IPS DF 6.9 (cell line): ENCODE measurements at regions not wholly inside any gene's neighbourhood (a gene's known extent, or its start where the extent isn't known, plus 50 kb on each side); places are given as distances from the start of the nearest gene placed in this dataset.
"Not testable (repeated sequence)": the region's sequence is repeated elsewhere in the genome, so short reads cannot be mapped to it uniquely, and the experiment has no call there.

Experiments used
- DNase-seq: peaks from one replicate; pipeline ENCODE4 v3.0.0-alpha.2; 2013; ENCODE audit warnings: low read depth, low spot score
- H3K27ac ChIP-seq: one replicate; pipeline ENCODE4 v1.5.1; 2013; ENCODE audit warnings: low read length, control low read depth
- H3K27me3 ChIP-seq: 2 replicates; pipeline ENCODE4 v1.6.1; 2013; ENCODE audit warnings: mild to moderate bottlenecking, low read length; ENCODE audit not compliant: control insufficient read depth, insufficient read depth
- H3K36me3 ChIP-seq: 2 replicates; pipeline ENCODE4 v1.6.1; 2013; ENCODE audit warnings: low read length; ENCODE audit not compliant: control insufficient read depth, insufficient read depth
- H3K4me1 ChIP-seq: 2 replicates; pipeline ENCODE4 v1.6.1; 2013; ENCODE audit warnings: low read length; ENCODE audit not compliant: control insufficient read depth, insufficient read depth
- H3K4me3 ChIP-seq: 2 replicates; pipeline ENCODE4 v1.5.1; 2013; ENCODE audit warnings: mild to moderate bottlenecking, low read length
- H3K9me3 ChIP-seq: 2 replicates; pipeline ENCODE4 v1.6.1; 2013; ENCODE audit warnings: low read length, inconsistent platforms; ENCODE audit not compliant: control insufficient read depth, insufficient read depth
- WGBS: extraction: QIAGEN DNeasy Blood & Tissue Kit; methylation state at CpG from one replicate; pipeline ENCODE4 v1.1.7; 2013; ENCODE audit warnings: mixed read lengths, missing lambda C conversion rate; ENCODE audit not compliant: insufficient read length, insufficient coverage; 5-methylcytosine and 5-hydroxymethylcytosine counted together

GRCh38 chr9:42286145-42286845, 102.8 kb downstream of the SPATA31A6 start:
- H3K27me3 ChIP-seq, H3K9me3 ChIP-seq, DNase-seq, H3K4me3 ChIP-seq, H3K27ac ChIP-seq, H3K4me1 ChIP-seq, H3K36me3 ChIP-seq: not testable (repeated sequence)
- WGBS: no CpG with 5 or more reads among the region's 7 CpGs

GRCh38 chr9:42288002-42288864, 104.8 kb downstream of the SPATA31A6 start:
- H3K4me1 ChIP-seq, H3K36me3 ChIP-seq, H3K27ac ChIP-seq, DNase-seq, H3K4me3 ChIP-seq, H3K27me3 ChIP-seq, H3K9me3 ChIP-seq: not testable (repeated sequence)
- no CpG with 5 or more reads among the region's 51 CpGs for whole genome bisulfite sequencing

GRCh38 chr9:42288865-42289229, 105.4 kb downstream of the SPATA31A6 start:
- H3K9me3 ChIP-seq, H3K4me1 ChIP-seq, H3K27ac ChIP-seq, DNase-seq, H3K36me3 ChIP-seq, H3K4me3 ChIP-seq, H3K27me3 ChIP-seq: not testable (repeated sequence)
- WGBS: no CpG with 5 or more reads among the region's 11 CpGs

GRCh38 chr9:42300124-42300523, 116.7 kb downstream of the SPATA31A6 start:
- H3K27me3 ChIP-seq, H3K4me1 ChIP-seq, H3K4me3 ChIP-seq, H3K36me3 ChIP-seq, H3K27ac ChIP-seq, DNase-seq, H3K9me3 ChIP-seq: not testable (repeated sequence)

- H3K27me3 ChIP-seq, H3K9me3 ChIP-seq, H3K36me3 ChIP-seq, H3K4me1 ChIP-seq, H3K4me3 ChIP-seq, H3K27ac ChIP-seq: not testable (repeated sequence)
- DNase-seq: peak; percentile 45
- WGBS: no CpG with 5 or more reads among the region's 2 CpGs
Measured at GRCh38 chr9:42306625-42307024, 123.2 kb downstream of the SPATA31A6 start.

GRCh38 chr9:42307449-42307848, 124.0 kb downstream of the SPATA31A6 start:
- no CpG with 5 or more reads among the region's 2 CpGs for WGBS

GRCh38 chr9:42310972-42311371, 127.5 kb downstream of the SPATA31A6 start:
- H3K27ac ChIP-seq, H3K4me1 ChIP-seq, DNase-seq, H3K4me3 ChIP-seq, H3K9me3 ChIP-seq, H3K36me3 ChIP-seq, H3K27me3 ChIP-seq: not testable (repeated sequence)
- no CpG with 5 or more reads among the region's 2 CpGs for WGBS

More at GRCh38 chr9:42307449-42307848, 124.0 kb downstream of the SPATA31A6 start:
- not testable (repeated sequence) for H3K27me3 ChIP-seq, DNase-seq, H3K27ac ChIP-seq, H3K4me3 ChIP-seq, H3K9me3 ChIP-seq, H3K36me3 ChIP-seq, H3K4me1 ChIP-seq

GRCh38 chr9:42316026-42316425, 132.6 kb downstream of the SPATA31A6 start:
- H3K4me3 ChIP-seq, H3K27ac ChIP-seq, H3K4me1 ChIP-seq, H3K27me3 ChIP-seq, H3K9me3 ChIP-seq, DNase-seq, H3K36me3 ChIP-seq: not testable (repeated sequence)
- WGBS: no CpG with 5 or more reads among the region's 5 CpGs

GRCh38 chr9:42317677-42318076, 134.2 kb downstream of the SPATA31A6 start:
- H3K27ac ChIP-seq, H3K9me3 ChIP-seq, H3K27me3 ChIP-seq, H3K4me3 ChIP-seq, DNase-seq, H3K36me3 ChIP-seq, H3K4me1 ChIP-seq: not testable (repeated sequence)
- WGBS: no CpG with 5 or more reads among the region's 3 CpGs

- H3K36me3 ChIP-seq, H3K4me1 ChIP-seq, H3K27ac ChIP-seq, H3K27me3 ChIP-seq, H3K4me3 ChIP-seq, H3K9me3 ChIP-seq: not testable (repeated sequence)
- WGBS: no CpG with 5 or more reads among the region's 7 CpGs
- peak; percentile 66 for DNase-seq
Measured at GRCh38 chr9:42323084-42323809, 139.8 kb downstream of the SPATA31A6 start.
